ENCODE measurements at regions not wholly inside any gene's neighbourhood (a gene's known extent, or its start where the extent isn't known, plus 50 kb on each side); places are given as distances from the start of the nearest gene placed in this dataset.
A peak's percentile ranks its signal among the peaks of the same experiment; 100 is the strongest.
"Not testable (repeated sequence)": the region's sequence is repeated elsewhere in the genome, so short reads cannot be mapped to it uniquely, and the experiment has no call there.

DNA sequence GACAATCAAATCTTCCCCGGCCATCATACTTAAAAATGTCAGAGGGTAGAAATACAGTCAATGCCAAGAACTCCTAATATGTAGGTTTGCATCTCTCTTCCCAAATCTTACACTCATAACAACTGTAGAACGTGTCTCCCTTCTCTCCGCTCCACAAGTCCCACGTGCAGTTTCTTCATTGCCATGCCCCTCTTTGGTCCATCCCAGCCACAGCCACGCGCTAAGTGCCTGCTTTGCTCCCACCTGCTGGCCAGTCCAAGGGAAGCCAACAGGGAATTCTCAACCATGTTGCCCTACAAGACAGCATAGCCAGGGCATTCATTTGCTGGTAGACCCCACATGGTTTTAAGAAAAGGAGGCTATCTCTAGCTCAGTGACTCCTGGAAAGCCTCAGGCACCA is 420.6 kb upstream of the ISX start:
- intact Hi-C loops (cut with DNase I), result no loop called here
- no peak for DNase-seq

DNA sequence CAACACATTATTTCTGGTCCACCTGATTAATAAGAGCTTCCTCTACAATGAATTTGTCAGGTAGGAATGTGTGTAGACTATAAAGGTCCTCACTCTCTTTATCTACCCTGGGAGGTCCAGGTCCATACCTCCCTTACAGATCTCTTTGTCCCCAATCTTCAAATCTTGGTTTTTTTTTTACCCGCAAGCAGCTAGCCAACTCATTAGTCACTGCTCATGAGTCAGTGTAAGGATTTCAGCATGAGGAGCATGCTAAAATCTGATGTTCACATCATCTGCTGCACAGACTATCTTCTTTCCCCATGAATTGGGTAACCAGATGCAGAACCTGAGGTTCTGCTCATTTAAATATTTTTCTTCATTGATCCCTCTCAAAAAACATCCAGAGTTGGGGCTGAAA is 397.0 kb upstream of the ISX start:
- intact Hi-C loops (cut with DNase I), result no loop called here
- DNase-seq, result no peak

DNA sequence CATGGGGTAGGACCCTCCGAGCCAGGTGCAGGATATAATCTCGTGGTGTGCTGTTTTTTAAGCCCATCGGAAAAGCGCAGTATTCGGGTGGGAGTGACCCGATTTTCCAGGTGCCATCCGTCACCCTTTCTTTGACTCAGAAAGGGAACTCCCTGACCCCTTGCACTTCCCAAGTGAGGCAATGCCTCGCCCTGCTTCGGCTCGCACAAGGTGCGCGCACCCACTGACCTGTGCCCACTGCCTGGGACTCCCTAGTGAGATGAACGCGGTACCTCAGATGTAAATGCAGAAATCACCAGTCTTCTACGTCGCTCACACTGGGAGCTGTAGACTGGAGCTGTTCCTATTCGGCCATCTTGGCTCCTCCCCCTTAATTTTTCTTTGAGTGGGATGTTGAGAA is 382.9 kb upstream of the ISX start:
- intact Hi-C loops (cut with DNase I); DNase-seq: not testable (repeated sequence)

DNA sequence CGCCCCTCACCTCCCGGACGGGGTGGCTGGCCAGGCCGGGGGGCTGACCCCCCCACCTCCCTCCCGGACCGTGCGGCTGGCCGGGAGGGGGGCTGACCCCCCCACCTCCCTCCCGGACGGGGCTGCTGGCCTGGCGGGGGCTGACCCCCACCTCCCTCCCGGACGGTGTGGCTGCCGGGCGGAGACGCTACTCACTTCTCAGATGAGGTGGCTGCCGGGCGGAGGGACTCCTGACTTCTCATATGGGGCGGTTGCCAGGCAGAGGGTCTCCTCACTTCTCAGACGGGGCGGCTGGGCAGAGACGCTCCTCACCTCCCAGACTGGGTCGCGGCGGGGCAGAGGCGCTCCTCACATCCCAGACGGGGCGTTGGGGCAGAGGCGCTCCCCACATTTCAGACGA is 381.7 kb upstream of the ISX start:
- peak in 1 of 10 donors; percentile 53 for DNase-seq
- intact Hi-C loops (cut with DNase I), result not testable (repeated sequence)

DNA sequence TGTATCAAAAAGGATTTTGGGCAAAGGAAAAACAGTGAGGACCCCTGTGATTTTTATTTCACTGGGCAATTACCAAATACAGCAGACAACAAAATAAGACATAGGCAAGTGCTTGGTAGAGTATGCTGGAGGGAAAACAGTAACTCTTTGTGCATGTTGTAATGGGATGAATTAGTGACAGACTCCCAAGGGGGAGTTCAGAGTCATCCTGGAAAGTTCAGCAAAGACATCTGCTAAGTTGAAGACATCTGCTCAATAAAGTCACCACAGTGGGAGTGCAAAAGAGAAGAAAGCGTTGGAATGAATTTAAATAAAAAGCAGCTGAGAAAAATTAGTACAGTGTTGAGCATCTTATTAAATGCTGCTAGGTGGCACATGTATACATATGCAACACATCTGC is 378.8 kb upstream of the ISX start:
- no peak for DNase-seq

DNA sequence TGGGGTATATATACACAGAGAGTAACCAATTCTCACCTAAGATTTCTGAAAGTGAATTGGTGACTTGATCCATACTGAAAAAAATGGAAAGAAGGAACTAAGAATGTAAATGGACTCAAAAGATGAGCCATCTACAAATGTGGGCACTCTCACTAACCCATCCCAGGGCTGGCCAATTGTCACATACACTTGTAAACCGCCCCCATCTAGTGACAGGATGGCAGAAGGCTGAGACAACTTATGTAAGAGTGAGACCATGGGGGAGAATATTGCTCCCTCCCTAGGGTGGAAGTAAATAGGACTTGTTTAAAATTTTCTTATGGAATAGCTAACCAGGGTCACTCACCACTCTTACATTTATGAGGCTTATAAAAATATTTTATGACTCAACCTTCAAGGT is 377.1 kb upstream of the ISX start:
- no peak for DNase-seq
- intact Hi-C loops (cut with DNase I), result no loop called here

More for the DNA sequence above, 378.8 kb upstream of the ISX start:
- intact Hi-C loops (cut with DNase I), result no loop called here

DNA sequence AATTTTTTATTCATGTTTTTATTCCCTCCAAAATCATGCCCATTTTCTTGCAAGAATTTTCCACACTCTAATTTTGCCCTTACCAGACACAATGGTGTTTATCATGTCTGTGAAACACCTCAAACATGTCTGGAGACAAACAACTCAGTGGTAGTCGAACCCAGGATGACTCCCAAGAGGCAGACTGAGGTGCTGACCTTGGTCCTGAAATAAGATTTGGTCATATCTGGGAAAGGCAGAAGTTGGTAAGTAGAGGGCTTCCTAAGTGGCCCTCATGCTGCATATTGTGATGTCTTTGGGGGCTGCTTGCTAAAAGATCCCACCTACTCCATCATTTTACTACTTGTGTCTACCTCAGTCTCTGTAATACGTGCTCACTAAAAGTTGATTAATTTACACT is 369.4 kb upstream of the ISX start:
- no peak for DNase-seq
- intact Hi-C loops (cut with DNase I), result no loop called here

DNA sequence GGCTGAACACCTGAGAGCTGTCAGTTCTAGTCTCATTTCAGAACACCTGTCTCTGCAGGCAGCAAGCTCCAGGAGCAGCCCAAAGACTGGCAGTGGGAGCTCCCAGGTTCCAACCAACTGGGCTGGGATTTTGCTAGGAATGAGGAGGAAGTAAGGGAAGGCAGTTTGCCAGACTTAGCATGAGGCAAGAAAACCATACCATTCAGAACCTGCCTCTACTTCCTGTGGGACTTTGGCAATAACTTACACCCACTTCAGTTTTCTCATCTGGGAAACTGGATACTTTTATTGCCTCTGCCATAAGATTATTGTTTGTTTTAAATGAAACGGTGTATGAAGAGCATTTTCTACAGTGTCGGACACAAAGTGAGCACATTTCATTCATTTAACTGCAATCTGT is 363.7 kb upstream of the ISX start:
- DNase-seq, result no peak
- intact Hi-C loops (cut with DNase I), result no loop called here

DNA sequence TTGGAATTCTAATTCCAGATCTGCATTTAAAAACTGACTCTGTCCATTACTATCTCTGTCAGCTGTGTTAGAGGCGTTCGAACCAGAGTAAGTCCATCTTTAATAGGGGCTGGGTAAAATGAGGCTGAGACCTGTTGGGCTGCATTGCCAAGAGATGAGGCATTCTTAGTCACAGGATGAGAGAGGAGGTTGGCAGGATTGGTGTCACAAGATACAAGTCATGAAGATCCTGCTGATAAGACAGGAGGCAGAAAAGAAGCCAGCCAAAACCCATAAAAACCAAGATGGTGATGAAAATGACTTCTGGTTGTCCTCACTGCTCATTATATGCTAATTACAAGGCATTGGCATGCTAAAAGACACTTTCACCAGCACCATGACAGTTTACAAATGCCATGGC is 356.3 kb upstream of the ISX start:
- no peak for DNase-seq
- intact Hi-C loops (cut with DNase I), result no loop called here

DNA sequence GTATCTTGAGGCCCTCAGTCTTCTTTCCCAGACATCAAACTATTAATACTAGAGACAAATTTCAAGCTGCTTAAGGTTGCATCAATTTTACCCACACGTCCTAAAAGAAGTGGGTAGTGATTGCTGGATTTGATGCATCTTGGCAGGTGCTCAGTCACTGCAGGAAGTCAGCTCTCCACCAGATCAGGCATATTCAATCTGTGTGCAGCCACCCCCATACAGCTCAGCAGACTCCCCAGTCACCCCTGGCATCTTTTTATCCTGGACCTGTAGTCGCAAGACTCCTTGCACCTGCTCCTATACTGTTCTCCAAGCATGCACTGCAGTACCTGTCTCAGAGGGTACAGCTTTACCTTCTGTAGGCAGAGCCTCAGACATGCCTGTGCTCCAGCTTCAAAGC is 343.1 kb upstream of the ISX start:
- intact Hi-C loops (cut with DNase I), result no loop called here
- no peak for DNase-seq

DNA sequence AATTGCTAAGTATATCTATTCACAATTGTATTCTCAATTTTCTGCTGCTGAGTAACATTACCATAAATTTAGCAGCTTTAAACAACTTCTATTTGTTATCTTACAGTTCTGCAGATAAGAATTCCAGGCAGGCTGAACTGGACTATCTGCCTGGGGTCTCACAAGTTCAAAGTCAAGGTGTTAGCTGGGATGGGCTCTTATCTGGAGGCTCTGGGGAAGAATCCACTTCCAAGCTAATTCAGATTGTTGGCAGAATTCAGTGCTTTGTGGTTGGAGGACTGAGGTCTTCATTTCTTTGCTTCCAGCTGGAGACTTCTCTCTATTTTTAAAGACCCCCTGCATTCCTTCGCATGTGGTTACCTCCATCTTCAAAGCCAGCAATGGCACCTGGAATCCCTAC is 329.9 kb upstream of the ISX start:
- intact Hi-C loops (cut with DNase I), result no loop called here
- DNase-seq, result no peak

DNA sequence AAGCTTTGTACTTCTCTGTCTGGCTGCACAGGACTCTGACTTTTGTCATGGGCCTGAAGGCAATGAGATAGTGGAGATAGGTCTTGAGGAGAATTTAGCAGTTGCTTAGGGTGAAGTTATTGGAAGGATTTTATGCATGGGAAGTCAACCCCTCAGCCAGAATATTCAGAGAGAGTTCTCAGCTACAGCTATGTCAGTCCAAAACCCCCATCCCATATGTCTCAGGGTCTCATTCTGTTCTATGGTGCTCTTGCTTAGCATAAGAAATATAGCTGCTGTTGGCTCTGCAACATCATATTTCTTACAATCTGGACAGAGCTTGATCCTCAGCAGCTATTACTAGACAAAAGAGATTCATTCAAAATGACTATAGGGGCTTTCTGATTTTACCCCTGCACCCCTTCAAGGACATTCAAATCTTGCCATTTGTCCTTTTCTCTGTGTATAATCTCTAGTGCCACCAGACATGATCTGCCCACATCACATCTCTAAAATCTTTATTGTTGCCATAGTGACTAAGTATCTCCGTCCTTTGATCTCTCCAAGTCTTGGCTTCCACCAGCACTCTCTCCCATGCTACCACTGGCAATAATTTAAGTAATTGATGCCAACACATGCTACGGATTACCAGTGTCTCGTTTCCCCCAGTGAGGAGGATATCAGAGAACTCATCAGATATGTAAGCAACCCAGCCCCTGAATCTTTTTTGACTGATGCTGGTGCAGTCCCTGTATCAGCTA is 327.1 kb upstream of the ISX start:
- DNase-seq, result no peak
- intact Hi-C loops (cut with DNase I), result no loop called here

DNA sequence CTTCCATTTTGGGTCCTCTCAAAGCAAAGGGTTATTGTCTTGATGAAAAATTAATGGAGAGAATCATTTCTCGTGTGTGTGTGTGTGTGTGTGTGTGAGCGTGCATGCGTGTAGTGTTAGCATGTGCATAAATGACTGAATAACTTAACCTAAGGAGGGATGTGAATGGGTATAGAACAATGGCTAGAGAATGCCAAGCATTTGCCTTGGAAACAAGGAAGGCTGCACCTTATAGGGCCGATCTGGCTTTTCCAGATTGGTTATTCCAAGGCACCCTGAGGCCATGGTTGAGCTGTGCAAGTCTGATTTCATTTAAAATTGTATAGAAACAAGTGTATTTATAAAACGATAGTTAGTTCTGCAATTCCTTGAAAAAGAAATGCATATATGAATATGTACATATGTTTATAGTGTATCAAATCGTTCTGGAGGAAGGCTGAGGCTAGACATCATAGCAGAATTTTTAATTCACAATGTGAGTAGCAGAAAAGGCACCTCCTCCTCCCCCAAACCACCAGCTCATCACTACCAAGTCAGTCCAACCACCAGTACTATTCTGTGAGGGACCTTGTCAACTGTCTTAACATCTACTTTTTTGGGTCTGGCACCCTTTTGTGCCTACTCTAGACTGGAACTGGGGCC is 322.7 kb upstream of the ISX start:
- no peak for DNase-seq
- intact Hi-C loops (cut with DNase I), result no loop called here

DNA sequence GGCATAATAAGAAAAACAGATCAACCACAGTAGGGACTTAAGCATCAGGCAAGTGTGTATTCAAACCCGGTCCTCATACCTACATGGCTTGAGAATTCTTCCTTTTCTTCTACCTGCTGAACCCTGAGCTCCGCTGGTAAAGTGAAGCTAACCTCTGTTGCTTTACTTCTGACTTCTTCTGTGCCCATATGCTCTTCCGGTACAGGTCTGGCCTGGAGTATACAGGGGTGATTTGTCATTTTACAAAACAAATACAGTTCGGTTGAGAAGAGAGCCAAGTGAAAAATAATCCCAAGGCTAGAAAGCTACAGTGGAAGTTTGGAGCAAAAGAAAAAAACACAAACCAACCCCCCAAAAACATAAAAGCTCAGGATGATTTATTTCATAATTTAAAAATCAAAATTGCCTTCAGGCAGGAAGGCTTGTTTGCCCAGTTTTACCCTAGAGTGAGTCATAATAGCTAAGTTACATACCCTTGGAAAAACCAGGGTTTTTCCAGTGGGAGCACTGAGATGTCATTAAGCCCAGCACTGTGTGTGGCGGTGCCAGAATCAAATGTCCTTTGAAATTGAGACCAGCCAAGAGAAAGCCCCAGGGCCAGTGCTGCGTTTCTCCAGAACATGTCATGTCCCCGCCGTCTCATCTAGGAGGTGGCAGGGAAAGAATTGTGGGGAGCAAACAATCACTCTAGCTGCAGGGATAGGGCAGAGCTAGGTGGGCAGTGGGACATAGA is 305.5 kb upstream of the ISX start:
- intact Hi-C loops (cut with DNase I), result no loop called here

DNA sequence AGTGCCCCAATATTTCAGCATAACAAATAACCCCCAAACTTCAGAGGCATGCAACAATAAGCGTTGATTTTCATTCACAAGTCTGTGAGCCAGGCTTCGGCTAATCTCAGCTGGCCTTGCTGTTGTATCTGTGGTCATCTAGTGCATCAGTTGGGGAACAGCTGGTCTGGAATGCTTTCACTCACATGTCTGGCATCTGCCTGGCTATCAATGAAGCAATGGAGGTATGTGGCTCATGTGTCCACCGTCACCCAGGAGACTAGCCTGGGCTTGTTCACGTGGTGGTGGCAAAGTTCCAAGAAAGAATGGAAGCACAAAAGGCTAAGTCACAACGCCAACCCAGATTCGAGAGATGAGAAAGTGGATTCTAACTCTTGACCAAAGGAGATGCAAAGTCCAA is 304.8 kb upstream of the ISX start:
- DNase-seq, result no peak
- intact Hi-C loops (cut with DNase I), result no loop called here

More for the DNA sequence above, 305.5 kb upstream of the ISX start:
- no peak for DNase-seq

DNA sequence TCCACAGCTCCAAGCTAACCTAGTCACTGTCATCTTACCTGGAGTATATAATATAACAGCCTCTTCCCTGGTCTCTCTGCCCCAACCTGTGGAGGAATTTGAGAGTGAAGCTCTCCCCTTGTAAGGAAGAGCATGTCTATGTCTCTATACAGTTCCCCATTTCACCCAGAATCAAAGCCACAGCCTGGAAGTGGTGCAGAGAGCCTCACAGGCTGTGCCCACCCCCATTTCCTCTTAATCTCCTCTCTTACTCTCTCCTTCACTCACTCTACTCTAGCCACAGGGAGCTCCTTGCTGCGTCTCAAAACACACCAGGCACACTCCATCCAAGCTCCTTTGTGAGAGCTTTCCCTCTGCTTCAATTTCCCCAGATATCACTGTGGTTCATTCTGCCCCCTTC is 302.5 kb upstream of the ISX start:
- no peak for DNase-seq
- intact Hi-C loops (cut with DNase I), result no loop called here

DNA sequence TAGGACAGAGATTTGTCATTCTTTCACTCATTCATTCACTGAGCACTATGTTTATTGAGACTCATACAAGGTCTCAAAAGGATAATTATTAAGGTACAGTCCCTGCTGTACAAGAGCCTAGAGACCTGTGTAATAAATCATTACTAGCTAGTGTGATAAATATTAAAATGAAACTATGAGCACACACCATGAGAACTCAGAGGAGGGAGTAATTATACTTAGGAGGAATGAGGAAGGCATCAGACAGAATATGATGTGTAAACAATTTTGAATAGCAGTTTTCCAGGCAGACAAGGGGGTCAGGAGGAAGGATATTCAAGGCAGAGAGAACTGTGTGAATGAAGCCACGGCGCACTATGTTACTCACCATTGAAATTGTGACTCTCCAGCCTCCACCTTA is 300.8 kb upstream of the ISX start:
- intact Hi-C loops (cut with DNase I), result no loop called here
- DNase-seq, result no peak

DNA sequence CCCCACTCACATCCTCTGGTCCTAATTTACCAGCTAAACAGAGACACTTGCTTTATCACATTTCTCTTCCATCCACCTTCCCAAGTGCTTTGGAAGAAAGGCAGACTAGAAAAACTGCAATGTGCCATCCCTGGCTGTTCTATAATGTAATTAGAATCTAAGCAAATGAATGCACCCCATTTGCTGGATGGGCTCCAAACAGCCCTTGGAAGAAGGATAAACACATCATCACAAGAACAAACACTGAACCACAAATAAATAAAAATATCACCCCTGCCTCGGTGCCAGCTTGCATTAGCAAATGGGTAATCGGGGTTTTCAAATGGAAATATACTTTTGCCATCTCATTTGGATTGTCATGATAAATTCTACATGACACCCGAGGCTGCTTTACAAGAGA is 296.6 kb upstream of the ISX start:
- intact Hi-C loops (cut with DNase I), result no loop called here
- no peak for DNase-seq

DNA sequence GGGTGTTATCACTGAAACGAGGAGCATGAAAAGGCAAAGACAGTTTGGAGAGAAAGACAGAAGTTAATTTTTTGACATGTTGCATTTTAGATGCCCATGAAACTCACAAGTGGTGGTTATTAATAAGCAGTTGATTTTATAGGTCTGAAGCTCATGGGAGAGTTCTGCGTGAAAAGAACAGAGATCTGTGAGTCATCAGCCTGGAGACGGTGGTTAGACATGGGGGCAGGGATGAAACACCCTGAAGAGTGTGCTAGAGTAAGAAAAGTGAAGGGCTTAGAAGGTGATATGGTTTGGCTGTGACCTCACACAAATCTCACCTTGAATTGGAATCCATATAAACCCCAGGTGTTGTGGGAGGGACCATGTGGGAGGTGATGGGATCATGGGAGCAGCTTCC is 289.1 kb upstream of the ISX start:
- intact Hi-C loops (cut with DNase I), result no loop called here

DNA sequence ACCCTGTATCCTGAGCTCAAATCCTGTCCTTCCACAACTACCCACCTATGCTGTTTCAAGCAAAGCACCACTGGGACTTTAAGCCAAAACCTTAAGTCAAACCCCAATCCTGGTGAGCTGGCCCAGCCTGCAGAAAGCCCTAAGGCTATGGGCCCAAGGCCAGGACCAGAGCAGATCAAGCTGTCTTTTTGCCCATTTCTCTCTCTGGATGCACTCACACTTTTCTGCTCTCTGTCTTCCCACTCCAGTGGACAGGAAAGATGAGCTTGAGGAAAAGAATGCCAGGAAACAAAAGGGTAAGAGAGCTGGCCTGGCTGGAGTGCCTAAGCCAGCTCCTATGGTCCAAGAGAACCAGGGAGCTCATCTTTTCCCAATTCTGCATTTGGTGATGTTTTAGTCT is 284.3 kb upstream of the ISX start:
- intact Hi-C loops (cut with DNase I), result no loop called here
- DNase-seq, result no peak

More for the DNA sequence above, 289.1 kb upstream of the ISX start:
- no peak for DNase-seq

DNA sequence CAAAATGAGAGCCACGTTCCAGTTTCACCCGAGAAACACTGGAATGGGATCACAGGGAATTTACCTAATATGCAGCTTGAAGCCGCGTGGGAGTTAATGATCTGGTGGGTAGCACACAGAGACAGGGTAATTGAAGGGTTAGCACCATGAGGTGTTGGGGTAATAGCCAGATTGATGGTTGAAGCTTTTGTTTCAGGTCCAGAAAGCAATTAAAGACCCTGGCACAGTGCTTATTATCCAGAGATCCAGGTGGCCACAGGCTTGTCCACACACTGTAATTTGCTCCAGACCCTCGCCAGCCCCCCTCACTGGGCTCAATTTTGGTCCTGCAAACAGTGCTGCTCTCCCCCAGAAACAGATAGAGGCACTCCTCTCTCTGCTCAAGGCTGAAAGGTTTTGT is 282.5 kb upstream of the ISX start:
- intact Hi-C loops (cut with DNase I), result no loop called here

DNA sequence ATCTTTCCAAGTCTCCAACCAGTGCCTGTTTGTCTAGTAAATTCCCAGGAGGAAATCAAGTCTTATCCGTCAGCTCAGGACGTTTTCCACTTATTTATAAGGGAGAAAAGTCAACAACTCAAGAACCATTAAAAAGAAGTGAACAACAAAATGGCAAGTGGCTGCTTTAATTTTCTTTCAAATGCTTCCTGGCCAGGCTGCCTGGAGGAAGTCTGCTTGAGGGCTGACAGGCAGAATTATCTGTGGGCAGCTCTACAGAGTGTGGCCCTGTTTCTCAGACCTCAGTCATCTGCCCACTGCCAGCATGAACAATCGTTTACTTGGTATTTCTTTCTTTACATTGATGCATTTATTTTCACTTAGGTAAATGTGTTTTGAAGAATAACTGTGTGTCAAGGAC is 281.9 kb upstream of the ISX start:
- intact Hi-C loops (cut with DNase I), result no loop called here
- DNase-seq, result no peak

More for the DNA sequence above, 282.5 kb upstream of the ISX start:
- DNase-seq, result no peak
